OCI-LY3 (cell line): ENCODE measurements at regions not wholly inside any gene's neighbourhood (a gene's known extent, or its start where the extent isn't known, plus 50 kb on each side); places are given as distances from the start of the nearest gene placed in this dataset.
"Not testable (repeated sequence)": the region's sequence is repeated elsewhere in the genome, so short reads cannot be mapped to it uniquely, and the experiment has no call there.

Experiments used
- CTCF ChIP-seq: fragments of 200-600, 300-600 bp; sonication (generic); IDR thresholded peaks from 2 replicates; pipeline ENCODE4 v1.5.1; 2014; ENCODE audit warnings: antibody characterized with exemption, low read length, low read depth
- EZH2phosphoT487 ChIP-seq: fragments of 200-600 bp; shearing (Covaris generic); IDR thresholded peaks from 2 replicates; pipeline ENCODE4 v1.6.1; 2018; ENCODE audit warnings: antibody characterized with exemption, mixed run types, low read depth

GRCh38 chr21:27930108-27930767 lies 963.4 kb upstream of the ADAMTS5 start:
- TF ChIP-seq CTCF, EZH2phosphoT487: not testable (repeated sequence)
